H9 (cell line): ENCODE measurements at regions not wholly inside any gene's neighbourhood (a gene's known extent, or its start where the extent isn't known, plus 50 kb on each side); places are given as distances from the start of the nearest gene placed in this dataset.

Experiments
- DNase-seq: peaks from one replicate; pipeline ENCODE4 v3.0.0-alpha.2; 2017
- H2AFZ ChIP-seq: one replicate; pipeline ENCODE4 v1.6.1; 2013; ENCODE audit warnings: mild to moderate bottlenecking, low read length, control low read depth, moderate library complexity
- H2AK5ac ChIP-seq: 2 replicates; pipeline ENCODE4 v1.6.1; 2013; ENCODE audit warnings: low read length, control low read depth, mixed read lengths; ENCODE audit not compliant: insufficient read length
- H2BK120ac ChIP-seq: one replicate; pipeline ENCODE4 v1.6.1; 2013; ENCODE audit warnings: low read depth, mild to moderate bottlenecking, low read length, control low read depth, inconsistent platforms; ENCODE audit not compliant: poor library complexity, severe bottlenecking
- H2BK12ac ChIP-seq: 2 replicates; pipeline ENCODE4 v1.6.1; 2013; ENCODE audit warnings: low read length, control low read depth, mixed read lengths, low read depth; ENCODE audit not compliant: insufficient read length
- H2BK15ac ChIP-seq: 2 replicates; pipeline ENCODE4 v1.6.1; 2013; ENCODE audit warnings: low read depth, low read length, control low read depth
- H2BK20ac ChIP-seq: one replicate; pipeline ENCODE4 v1.6.1; 2013; ENCODE audit warnings: low read depth, mild to moderate bottlenecking, low read length, control low read depth, inconsistent platforms; ENCODE audit not compliant: poor library complexity, severe bottlenecking
- H2BK5ac ChIP-seq: 2 replicates; pipeline ENCODE4 v1.6.1; 2013; ENCODE audit warnings: low read length, control low read depth, mixed read lengths; ENCODE audit not compliant: insufficient read length
- H3K14ac ChIP-seq: 2 replicates; pipeline ENCODE4 v1.6.1; 2013; ENCODE audit warnings: low read length, control low read depth; ENCODE audit not compliant: insufficient read depth
- H3K18ac ChIP-seq: 2 replicates; pipeline ENCODE4 v1.6.1; 2013; ENCODE audit warnings: low read depth, mild to moderate bottlenecking, mixed read lengths, low read length, control low read depth; ENCODE audit not compliant: insufficient read length
- H3K23ac ChIP-seq: 2 replicates; pipeline ENCODE4 v1.6.1; 2013; ENCODE audit warnings: low read length, control low read depth, mixed read lengths, low read depth; ENCODE audit not compliant: insufficient read length
- H3K23me2 ChIP-seq: 2 replicates; pipeline ENCODE4 v1.6.1; 2013; ENCODE audit warnings: low read depth, mild to moderate bottlenecking, mixed read lengths, low read length, control low read depth; ENCODE audit not compliant: insufficient read length, poor library complexity, severe bottlenecking
- H3K27ac ChIP-seq: 2 replicates; pipeline ENCODE4 v1.5.1; 2013; ENCODE audit warnings: low read length, control low read depth, mixed read lengths, low read depth; ENCODE audit not compliant: insufficient read length
- H3K27me3 ChIP-seq: 2 replicates; pipeline ENCODE4 v1.6.1; 2013; ENCODE audit warnings: low read length, control low read depth, inconsistent platforms; ENCODE audit not compliant: insufficient read depth
- H3K4ac ChIP-seq: 2 replicates; pipeline ENCODE4 v1.6.1; 2013; ENCODE audit warnings: low read depth, mild to moderate bottlenecking, control low read depth, inconsistent platforms, low read length, moderate library complexity
- H3K4me1 ChIP-seq: 2 replicates; pipeline ENCODE4 v1.6.1; 2013; ENCODE audit warnings: low read length, control low read depth, inconsistent platforms; ENCODE audit not compliant: insufficient read depth
- H3K4me2 ChIP-seq: 2 replicates; pipeline ENCODE4 v1.6.1; 2013; ENCODE audit warnings: low read length, control low read depth, mixed read lengths; ENCODE audit not compliant: insufficient read length, insufficient read depth
- H3K56ac ChIP-seq: 2 replicates; pipeline ENCODE4 v1.6.1; 2013; ENCODE audit warnings: low read depth, mild to moderate bottlenecking, mixed read lengths, low read length, control low read depth; ENCODE audit not compliant: insufficient read length
- H3K79me1 ChIP-seq: 2 replicates; pipeline ENCODE4 v1.6.1; 2013; ENCODE audit warnings: low read depth, mild to moderate bottlenecking, moderate library complexity, low read length, control low read depth, inconsistent platforms; ENCODE audit not compliant: insufficient read depth, poor library complexity, severe bottlenecking
- H3K79me2 ChIP-seq: 2 replicates; pipeline ENCODE4 v1.6.1; 2013; ENCODE audit warnings: low read length, control low read depth, inconsistent platforms; ENCODE audit not compliant: insufficient read depth
- H3K9ac ChIP-seq: 2 replicates; pipeline ENCODE4 v1.6.1; 2013; ENCODE audit warnings: low read length, control low read depth, mixed read lengths; ENCODE audit not compliant: insufficient read length; ENCODE audit errors: extremely low read depth
- H3K9me3 ChIP-seq: one replicate; pipeline ENCODE4 v1.6.1; 2013; ENCODE audit warnings: low read depth, low read length, inconsistent platforms; ENCODE audit not compliant: control insufficient read depth
- H3T11ph ChIP-seq: one replicate; pipeline ENCODE4 v1.6.1; 2013; ENCODE audit warnings: mild to moderate bottlenecking, low read length, control low read depth, inconsistent platforms
- H4K20me1 ChIP-seq: one replicate; pipeline ENCODE4 v1.6.1; 2013; ENCODE audit not compliant: control insufficient read depth, insufficient read length, insufficient read depth
- H4K5ac ChIP-seq: 2 replicates; pipeline ENCODE4 v1.6.1; 2013; ENCODE audit warnings: low read depth, mild to moderate bottlenecking, mixed read lengths, low read length, control low read depth; ENCODE audit not compliant: insufficient read length
- H4K8ac ChIP-seq: replicated peaks from 2 replicates; pipeline ENCODE4 v1.6.1; 2013; ENCODE audit warnings: low read length, control low read depth, mixed read lengths, low read depth; ENCODE audit not compliant: insufficient read length
- H4K91ac ChIP-seq: 2 replicates; pipeline ENCODE4 v1.6.1; 2013; ENCODE audit warnings: low read depth, mild to moderate bottlenecking, moderate library complexity, mixed read lengths, low read length, control low read depth; ENCODE audit not compliant: insufficient read length
- H3K27ac Mint-ChIP-seq, 3 experiments: 2 replicates in 2 of 3; 3 replicates in 1 of 3; pipeline ENCODE4 v1.8.0; 2020 to 2021; ENCODE audit warnings: mixed read lengths in 3 of 3, mild to moderate bottlenecking in 1 of 3, moderate library complexity in 1 of 3
- H3K27me3 Mint-ChIP-seq: 2 replicates; pipeline ENCODE4 v1.8.0; 2021; ENCODE audit warnings: low read depth, mild to moderate bottlenecking, moderate library complexity, mixed read lengths
- H3K36me3 Mint-ChIP-seq, 3 experiments: 2 replicates in 2 of 3; 3 replicates in 1 of 3; pipeline ENCODE4 v1.8.0; 2020 to 2021; ENCODE audit warnings: low read depth in 3 of 3, mixed read lengths in 3 of 3; ENCODE audit not compliant: insufficient read depth in 1 of 3
- H3K4me1 Mint-ChIP-seq, 2 experiments: 2 replicates each; pipeline ENCODE4 v1.8.0; 2020; ENCODE audit warnings: mixed read lengths in 2 of 2
- H3K4me3 Mint-ChIP-seq, 2 experiments: 2 replicates in 1 of 2; 3 replicates in 1 of 2; pipeline ENCODE4 v1.8.0; 2020 to 2021; ENCODE audit warnings: mild to moderate bottlenecking in 2 of 2, mixed read lengths in 2 of 2, moderate library complexity in 1 of 2
- H3K9me3 Mint-ChIP-seq, 2 experiments: 2 replicates in 1 of 2; 3 replicates in 1 of 2; pipeline ENCODE4 v1.8.0; 2020; ENCODE audit warnings: mild to moderate bottlenecking in 2 of 2, mixed read lengths in 2 of 2, moderate library complexity in 1 of 2
- WGBS: extraction: QIAGEN DNeasy Blood & Tissue Kit; methylation state at CpG from one replicate; pipeline ENCODE4 v1.1.7; 2013; ENCODE audit warnings: missing lambda C conversion rate, low lambda C conversion rate, mixed read lengths; ENCODE audit not compliant: insufficient read length; ENCODE audit errors: extremely low coverage; 5-methylcytosine and 5-hydroxymethylcytosine counted together
- TF ChIP-seq, protein P1 (sequence below): fragments of 200-600 bp; sonication (generic); conservative IDR thresholded peaks from 3 replicates; pipeline ENCODE4 v1.8.0; 2021; ENCODE audit warnings: antibody characterized with exemption, mild to moderate bottlenecking

DNA sequence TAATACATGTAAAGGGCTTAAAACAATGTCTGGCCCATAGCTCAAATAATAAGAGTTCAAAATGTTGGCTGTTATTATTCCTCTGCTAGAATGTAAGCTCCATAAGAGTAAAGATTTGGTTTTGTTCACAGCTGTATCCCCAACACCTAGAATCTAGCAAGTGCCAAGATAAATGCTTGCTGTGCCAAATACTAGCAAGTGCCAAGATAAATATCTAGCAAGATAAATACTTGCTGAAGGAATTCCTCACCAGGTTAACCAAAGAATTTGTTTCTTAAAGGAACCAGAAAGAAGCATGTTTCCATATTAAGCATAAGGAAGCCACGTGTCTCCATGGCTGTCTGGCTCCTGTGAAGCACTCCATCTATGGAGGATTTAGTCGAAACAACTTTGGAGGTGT, 235.2 kb upstream of the SP4 start:
- peaks cover 0 to 2% (median 0%) of the 10 kb centered on the region in 3 experiments; a peak in 1 of 7 replicates for H3K36me3 Mint-ChIP-seq
- H2BK120ac ChIP-seq: no peak overlapping the region
- no peak overlapping the region for H2AK5ac ChIP-seq
- H2AFZ ChIP-seq: no peak overlapping the region
- H3T11ph ChIP-seq: no peak overlapping the region
- no peaks in the 10 kb centered on the region for H3K23me2 ChIP-seq
- no peaks in the 10 kb centered on the region for H3K79me1 ChIP-seq
- H4K5ac ChIP-seq: no peak overlapping the region
- H3K27ac ChIP-seq: no peak overlapping the region
- no peak overlapping the region for H2BK20ac ChIP-seq
- no peaks in the 10 kb centered on the region for H3K79me2 ChIP-seq
- H3K4ac ChIP-seq: no peak overlapping the region
- H3K23ac ChIP-seq: no peak overlapping the region
- H4K20me1 ChIP-seq: no peaks in the 10 kb centered on the region
- no peak overlapping the region for H3K18ac ChIP-seq
- no peak overlapping the region for H2BK5ac ChIP-seq
- no peak overlapping the region for H4K8ac ChIP-seq
- H3K4me3 Mint-ChIP-seq: no peak overlapping the region
- H3K27me3 Mint-ChIP-seq: no peaks in the 10 kb centered on the region
- H3K4me2 ChIP-seq: no peak overlapping the region
- no peak overlapping the region for H4K91ac ChIP-seq
- TF ChIP-seq, protein P1, sequence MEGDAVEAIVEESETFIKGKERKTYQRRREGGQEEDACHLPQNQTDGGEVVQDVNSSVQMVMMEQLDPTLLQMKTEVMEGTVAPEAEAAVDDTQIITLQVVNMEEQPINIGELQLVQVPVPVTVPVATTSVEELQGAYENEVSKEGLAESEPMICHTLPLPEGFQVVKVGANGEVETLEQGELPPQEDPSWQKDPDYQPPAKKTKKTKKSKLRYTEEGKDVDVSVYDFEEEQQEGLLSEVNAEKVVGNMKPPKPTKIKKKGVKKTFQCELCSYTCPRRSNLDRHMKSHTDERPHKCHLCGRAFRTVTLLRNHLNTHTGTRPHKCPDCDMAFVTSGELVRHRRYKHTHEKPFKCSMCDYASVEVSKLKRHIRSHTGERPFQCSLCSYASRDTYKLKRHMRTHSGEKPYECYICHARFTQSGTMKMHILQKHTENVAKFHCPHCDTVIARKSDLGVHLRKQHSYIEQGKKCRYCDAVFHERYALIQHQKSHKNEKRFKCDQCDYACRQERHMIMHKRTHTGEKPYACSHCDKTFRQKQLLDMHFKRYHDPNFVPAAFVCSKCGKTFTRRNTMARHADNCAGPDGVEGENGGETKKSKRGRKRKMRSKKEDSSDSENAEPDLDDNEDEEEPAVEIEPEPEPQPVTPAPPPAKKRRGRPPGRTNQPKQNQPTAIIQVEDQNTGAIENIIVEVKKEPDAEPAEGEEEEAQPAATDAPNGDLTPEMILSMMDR: no peak
- peaks cover 8 to 12% of the 10 kb centered on the region in 2 experiments for H3K4me1 Mint-ChIP-seq
- DNase-seq: no peak
- no peaks in the 10 kb centered on the region for H3K9me3 ChIP-seq
- no peak overlapping the region for H2BK15ac ChIP-seq
- no CpG with 5 or more reads among the region's 2 CpGs for WGBS
- H3K56ac ChIP-seq: no peak overlapping the region
- H3K4me1 ChIP-seq: 0 out of 2 replicates have a peak, but pooled peaks cover 2% of the 10 kb centered on the region
- no peak overlapping the region; a peak in 1 of 7 replicates for H3K27ac Mint-ChIP-seq
- no peaks in the 10 kb centered on the region for H3K9me3 Mint-ChIP-seq
- H3K27me3 ChIP-seq: no peaks in the 10 kb centered on the region
- no peak overlapping the region for H3K14ac ChIP-seq
- no peak overlapping the region for H3K9ac ChIP-seq
- no peak overlapping the region for H2BK12ac ChIP-seq
